NT2/D1 (cell line): ENCODE measurements at regions not wholly inside any gene's neighbourhood (a gene's known extent, or its start where the extent isn't known, plus 50 kb on each side); places are given as distances from the start of the nearest gene placed in this dataset.

ENCODE experiments used
- DNase-seq: peaks from one replicate; pipeline ENCODE4 v3.0.0-alpha.2; 2011; ENCODE audit warnings: low read depth, low spot score
- H3K27me3 ChIP-seq: 2 replicates; pipeline ENCODE4 v1.6.0; 2011; ENCODE audit warnings: mild to moderate bottlenecking; ENCODE audit not compliant: insufficient read length, insufficient read depth
- H3K36me3 ChIP-seq: 2 replicates; pipeline ENCODE4 v1.6.1; 2011; ENCODE audit warnings: mild to moderate bottlenecking, low read length, mixed read lengths; ENCODE audit not compliant: insufficient read depth, insufficient read length
- H3K4me1 ChIP-seq: 2 replicates; pipeline ENCODE4 v1.5.1; 2011; ENCODE audit not compliant: insufficient read depth, insufficient read length
- H3K4me3 ChIP-seq: 2 replicates; pipeline ENCODE4 v1.5.1; 2011; ENCODE audit warnings: low read depth; ENCODE audit not compliant: insufficient read length
- H3K9ac ChIP-seq: 2 replicates; pipeline ENCODE4 v1.6.0; 2011; ENCODE audit warnings: low read depth; ENCODE audit not compliant: insufficient read length
- H3K9me3 ChIP-seq: 2 replicates; pipeline ENCODE4 v1.5.1; 2011; ENCODE audit warnings: mild to moderate bottlenecking, low read length; ENCODE audit not compliant: insufficient read depth
- SUZ12 ChIP-seq: IDR thresholded peaks from 2 replicates; pipeline ENCODE4 v1.6.1; 2011; ENCODE audit not compliant: insufficient read length, insufficient read depth; ENCODE audit errors: extremely low read depth
- YY1 ChIP-seq: IDR thresholded peaks from 2 replicates; pipeline ENCODE4 v1.6.1; 2011; ENCODE audit not compliant: insufficient read length, insufficient read depth
- ZNF274 ChIP-seq: IDR thresholded peaks from 2 replicates; pipeline ENCODE4 v1.6.1; 2011; ENCODE audit warnings: mild to moderate bottlenecking, low read depth, low read length

DNA sequence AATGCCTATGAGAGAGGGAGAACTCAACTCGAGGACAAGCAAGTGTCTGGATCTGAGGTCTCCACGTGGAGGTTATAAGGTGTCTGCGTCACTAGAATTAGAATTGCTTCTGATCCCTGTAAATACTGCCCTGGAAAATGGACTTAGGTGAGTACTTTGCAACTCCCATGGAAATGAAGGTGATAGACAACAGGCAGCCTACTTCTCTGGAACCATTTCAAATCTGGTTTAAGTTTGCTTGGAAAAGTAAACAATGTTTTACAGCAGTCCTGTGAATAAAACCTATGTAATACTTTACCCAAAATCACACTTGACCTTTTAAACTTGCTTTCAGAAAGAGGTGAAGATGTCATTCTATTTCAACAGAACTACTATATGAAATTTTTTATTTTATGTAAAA is 70.1 kb upstream of the TENT5A start:
- no peak for TF ChIP-seq YY1
- no peak for TF ChIP-seq ZNF274
- no peak for TF ChIP-seq SUZ12
- Histone ChIP-seq H3K9me3 (no peaks in the 10 kb centered on the region), H3K9ac (no peak overlapping the region), H3K4me3 (no peak overlapping the region), H3K36me3 (no peaks in the 10 kb centered on the region), H3K27me3 (no peaks in the 10 kb centered on the region), H3K4me1 (no peaks in the 10 kb centered on the region)
- no peak for DNase-seq

DNA sequence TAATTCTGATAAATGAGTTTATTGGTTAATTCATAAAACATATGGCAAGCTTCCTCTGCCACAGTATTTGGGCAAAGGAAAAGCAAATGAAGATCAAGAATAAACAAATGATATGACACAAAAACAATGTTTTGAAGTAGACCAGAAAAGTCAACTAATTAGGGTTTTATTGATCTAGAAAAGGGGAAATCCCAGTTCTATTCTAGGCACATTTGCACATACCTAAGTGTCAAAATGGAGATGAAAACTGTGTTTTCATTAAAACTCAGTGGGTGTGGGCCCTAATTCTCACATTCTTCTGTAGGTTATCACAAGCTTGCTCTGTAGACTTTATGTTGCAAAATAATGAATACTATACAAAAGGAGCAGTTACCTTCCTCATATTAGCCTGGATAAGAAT is 69.0 kb upstream of the TENT5A start:
- TF ChIP-seq SUZ12 (no peak), YY1 (no peak), ZNF274 (no peak)
- H3K4me3 ChIP-seq, result no peak overlapping the region
- no peaks in the 10 kb centered on the region for H3K4me1 ChIP-seq
- no peaks in the 10 kb centered on the region for H3K27me3 ChIP-seq
- H3K36me3 ChIP-seq, result no peaks in the 10 kb centered on the region
- no peaks in the 10 kb centered on the region for H3K9me3 ChIP-seq
- H3K9ac ChIP-seq, result no peak overlapping the region
- no peak for DNase-seq

DNA sequence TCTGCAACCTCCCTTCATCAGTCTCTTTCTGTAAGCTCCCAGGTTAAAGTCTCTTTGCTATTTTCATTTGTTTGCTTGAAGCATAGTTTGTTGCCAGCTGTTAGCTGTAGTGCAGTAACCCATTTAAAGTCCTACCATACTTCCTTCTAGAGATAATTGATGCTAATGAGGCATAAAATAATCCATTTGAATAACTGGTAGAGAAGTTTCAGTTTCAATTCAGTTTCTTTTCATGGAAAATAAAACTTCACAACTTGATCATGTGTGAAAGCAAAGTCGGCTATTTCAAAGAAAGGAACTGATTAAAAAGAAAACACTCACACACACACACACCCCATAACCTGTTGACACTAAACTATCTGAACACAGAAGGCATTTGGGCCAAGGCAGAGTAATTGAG is 68.5 kb upstream of the TENT5A start:
- Histone ChIP-seq H3K9ac (no peak overlapping the region), H3K9me3 (no peaks in the 10 kb centered on the region), H3K4me1 (no peaks in the 10 kb centered on the region), H3K36me3 (no peaks in the 10 kb centered on the region), H3K4me3 (no peak overlapping the region), H3K27me3 (no peaks in the 10 kb centered on the region)
- DNase-seq, result no peak
- TF ChIP-seq YY1 (no peak), SUZ12 (no peak), ZNF274 (no peak)

DNA sequence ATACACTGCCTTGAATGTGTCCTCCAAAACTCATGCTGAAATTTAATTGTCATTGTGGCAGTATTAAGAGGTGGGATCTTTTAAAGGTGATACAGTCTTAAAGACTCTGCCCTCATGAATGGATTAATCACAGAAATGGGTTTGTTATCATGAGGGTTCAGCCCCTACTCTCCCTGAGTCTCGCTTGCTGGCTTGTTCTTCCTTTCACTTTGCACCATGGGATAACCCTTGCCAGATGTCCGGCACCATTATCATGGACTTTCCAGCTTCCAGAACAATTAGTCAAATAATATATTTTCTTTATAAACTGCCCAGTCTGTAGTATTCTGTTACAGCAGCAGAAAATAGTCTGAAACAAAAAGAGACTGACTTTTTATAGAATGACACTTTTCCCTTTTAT is 67.9 kb upstream of the TENT5A start:
- Histone ChIP-seq H3K4me3 (no peak overlapping the region), H3K36me3 (no peaks in the 10 kb centered on the region), H3K9me3 (no peaks in the 10 kb centered on the region), H3K4me1 (no peaks in the 10 kb centered on the region), H3K27me3 (no peaks in the 10 kb centered on the region), H3K9ac (no peak overlapping the region)
- no peak for DNase-seq
- no peak for TF ChIP-seq ZNF274
- TF ChIP-seq SUZ12, result no peak
- TF ChIP-seq YY1, result no peak

DNA sequence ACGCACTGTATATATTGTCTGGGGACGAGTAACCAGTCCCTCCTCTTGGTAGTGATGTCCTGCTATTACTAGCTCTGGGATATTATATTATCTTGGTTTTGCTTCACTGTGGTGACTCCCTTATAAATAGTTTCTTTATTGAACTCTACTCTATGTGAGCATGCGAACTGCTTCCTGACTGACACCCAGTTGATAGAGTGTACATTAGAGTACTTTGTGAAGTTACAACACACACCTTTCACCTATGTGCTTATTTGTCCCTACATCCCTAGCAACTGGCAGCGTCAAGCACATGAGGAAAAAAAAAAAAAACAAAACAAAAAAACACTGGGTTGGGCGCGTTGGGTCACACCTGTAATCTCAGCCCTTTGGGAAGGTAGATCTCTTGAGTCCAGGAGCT is 67.3 kb upstream of the TENT5A start:
- no peaks in the 10 kb centered on the region for H3K36me3 ChIP-seq
- TF ChIP-seq ZNF274, result no peak
- no peak for TF ChIP-seq YY1
- TF ChIP-seq SUZ12, result no peak
- H3K9me3 ChIP-seq, result no peaks in the 10 kb centered on the region
- no peak for DNase-seq
- H3K9ac ChIP-seq, result no peak overlapping the region
- H3K27me3 ChIP-seq, result no peaks in the 10 kb centered on the region
- no peak overlapping the region for H3K4me3 ChIP-seq
- H3K4me1 ChIP-seq, result no peaks in the 10 kb centered on the region

DNA sequence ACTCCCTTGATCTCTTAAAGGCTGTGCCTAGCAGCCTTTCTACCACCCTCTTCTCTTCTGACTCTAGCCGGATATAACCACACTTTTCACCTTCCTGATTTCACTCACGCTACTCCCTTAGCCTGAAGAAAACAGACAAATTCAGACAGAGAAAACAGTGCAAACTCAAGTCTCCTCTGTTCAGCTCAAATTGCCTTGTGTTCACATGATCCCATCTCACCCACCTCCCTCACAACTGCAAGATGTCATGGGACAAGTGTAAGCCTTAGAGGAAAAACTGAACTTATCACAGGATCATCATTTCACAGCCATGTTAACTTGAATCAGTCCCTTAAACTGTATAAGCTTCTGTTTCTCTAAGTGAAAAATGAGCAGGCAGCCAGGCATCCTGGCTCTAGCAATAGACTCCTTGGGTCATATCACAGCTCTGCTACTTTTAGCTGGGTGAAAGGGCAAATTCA is 66.5 kb upstream of the TENT5A start:
- Histone ChIP-seq H3K36me3 (no peaks in the 10 kb centered on the region), H3K27me3 (no peaks in the 10 kb centered on the region), H3K4me3 (no peak overlapping the region), H3K9ac (no peak overlapping the region), H3K4me1 (no peaks in the 10 kb centered on the region), H3K9me3 (no peaks in the 10 kb centered on the region)
- TF ChIP-seq ZNF274, result no peak
- TF ChIP-seq YY1, result no peak
- no peak for TF ChIP-seq SUZ12
- DNase-seq, result no peak

DNA sequence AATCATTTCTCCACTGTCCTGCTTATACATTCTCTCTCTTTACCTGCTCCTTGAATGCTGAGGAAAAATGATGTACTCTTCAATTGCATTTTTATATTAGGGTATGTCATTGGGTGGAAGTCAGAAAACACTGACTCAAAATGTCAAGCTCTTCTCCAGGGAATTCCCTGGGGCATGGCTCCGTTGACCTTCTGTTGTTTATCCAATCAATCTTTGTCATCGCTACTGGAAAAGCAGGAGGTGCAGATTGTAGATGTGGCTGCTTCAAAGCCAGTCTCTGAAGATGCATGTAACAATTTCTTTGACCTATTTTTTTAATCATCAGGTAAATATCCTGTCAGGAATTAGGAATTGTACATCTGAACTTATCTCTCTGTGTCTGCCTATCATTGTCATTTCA is 63.9 kb upstream of the TENT5A start:
- no peaks in the 10 kb centered on the region for H3K4me1 ChIP-seq
- H3K27me3 ChIP-seq, result no peaks in the 10 kb centered on the region
- H3K4me3 ChIP-seq, result no peak overlapping the region
- no peak for TF ChIP-seq YY1
- no peak for TF ChIP-seq ZNF274
- no peak for TF ChIP-seq SUZ12
- H3K9me3 ChIP-seq, result no peaks in the 10 kb centered on the region
- H3K36me3 ChIP-seq, result no peaks in the 10 kb centered on the region
- no peak for DNase-seq
- H3K9ac ChIP-seq, result no peak overlapping the region
